ENCODE measurements at regions not wholly inside any gene's neighbourhood (a gene's known extent, or its start where the extent isn't known, plus 50 kb on each side); places are given as distances from the start of the nearest gene placed in this dataset.

- Histone ChIP-seq H3K9me3 (ENCODE audit: control insufficient read depth, insufficient read depth, low read depth, low read length) (no peaks in the 10 kb centered on the region), H3K27ac (ENCODE audit: extremely low read depth, low read depth, low read length) (no peak overlapping the region), H3K4me1 (ENCODE audit: control insufficient read depth, insufficient read depth, low read length) (no peaks in the 10 kb centered on the region), H3K36me3 (ENCODE audit: control insufficient read depth in 2 of 2, insufficient read depth in 1 of 2, low read length in 2 of 2) (no peaks in the 10 kb centered on the region), H3K4me3 (ENCODE audit: low read depth, low read length) (no peak overlapping the region)
- ChIA-PET CTCF (no interaction called here), POLR2A (no interaction called here)
- TF ChIP-seq ZNF792 (tag by site-specific recombination; IDR thresholded peaks at IDR 0.05), result no peak
- no peak for TF ChIP-seq ZNF837 (tag by site-specific recombination; IDR thresholded peaks at IDR 0.05)
- TF ChIP-seq ZNF677 (tag by site-specific recombination; IDR thresholded peaks at IDR 0.05), result no peak
- TF ChIP-seq, protein P1, sequence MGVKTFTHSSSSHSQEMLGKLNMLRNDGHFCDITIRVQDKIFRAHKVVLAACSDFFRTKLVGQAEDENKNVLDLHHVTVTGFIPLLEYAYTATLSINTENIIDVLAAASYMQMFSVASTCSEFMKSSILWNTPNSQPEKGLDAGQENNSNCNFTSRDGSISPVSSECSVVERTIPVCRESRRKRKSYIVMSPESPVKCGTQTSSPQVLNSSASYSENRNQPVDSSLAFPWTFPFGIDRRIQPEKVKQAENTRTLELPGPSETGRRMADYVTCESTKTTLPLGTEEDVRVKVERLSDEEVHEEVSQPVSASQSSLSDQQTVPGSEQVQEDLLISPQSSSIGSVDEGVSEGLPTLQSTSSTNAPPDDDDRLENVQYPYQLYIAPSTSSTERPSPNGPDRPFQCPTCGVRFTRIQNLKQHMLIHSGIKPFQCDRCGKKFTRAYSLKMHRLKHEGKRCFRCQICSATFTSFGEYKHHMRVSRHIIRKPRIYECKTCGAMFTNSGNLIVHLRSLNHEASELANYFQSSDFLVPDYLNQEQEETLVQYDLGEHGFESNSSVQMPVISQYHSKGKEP (tag by site-specific recombination; IDR thresholded peaks at IDR 0.05), result no peak
- TF ChIP-seq PRDM2 (tag by site-specific recombination; IDR thresholded peaks at IDR 0.05; ENCODE audit: borderline replicate concordance), result no peak
- TF ChIP-seq, protein P2, sequence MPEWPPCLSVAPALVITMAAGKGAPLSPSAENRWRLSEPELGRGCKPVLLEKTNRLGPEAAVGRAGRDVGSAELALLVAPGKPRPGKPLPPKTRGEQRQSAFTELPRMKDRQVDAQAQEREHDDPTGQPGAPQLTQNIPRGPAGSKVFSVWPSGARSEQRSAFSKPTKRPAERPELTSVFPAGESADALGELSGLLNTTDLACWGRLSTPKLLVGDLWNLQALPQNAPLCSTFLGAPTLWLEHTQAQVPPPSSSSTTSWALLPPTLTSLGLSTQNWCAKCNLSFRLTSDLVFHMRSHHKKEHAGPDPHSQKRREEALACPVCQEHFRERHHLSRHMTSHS (tag by site-specific recombination; IDR thresholded peaks at IDR 0.05), result no peak
- TF ChIP-seq ZNF624 (tag by site-specific recombination; IDR thresholded peaks at IDR 0.05), result no peak
- no peak for TF ChIP-seq SP2 (tag by site-specific recombination; IDR thresholded peaks at IDR 0.05)
- TF ChIP-seq PRDM1 (tag by site-specific recombination; IDR thresholded peaks at IDR 0.05), result no peak
- no peak for TF ChIP-seq KLF8 (tag by site-specific recombination; IDR thresholded peaks at IDR 0.05)
- no peak for TF ChIP-seq ZNF549 (tag by site-specific recombination; IDR thresholded peaks at IDR 0.05)
- no peak for TF ChIP-seq ZNF777 (tag by site-specific recombination; IDR thresholded peaks at IDR 0.05; ENCODE audit: borderline replicate concordance)
- no peak for TF ChIP-seq GLIS2 (tag by site-specific recombination; IDR thresholded peaks at IDR 0.05)
- no peak for TF ChIP-seq ZNF600 (tag by site-specific recombination; IDR thresholded peaks at IDR 0.05)
Measured at GRCh38 chr14:44291366-44291915, 215.6 kb downstream of the FSCB start.

- H3K4me1 ChIP-seq (ENCODE audit: control insufficient read depth, insufficient read depth, low read length), result no peaks in the 10 kb centered on the region
- H3K9me3 ChIP-seq (ENCODE audit: control insufficient read depth, insufficient read depth, low read depth, low read length), result no peaks in the 10 kb centered on the region
- H3K36me3 ChIP-seq (ENCODE audit: control insufficient read depth in 2 of 2, insufficient read depth in 1 of 2, low read length in 2 of 2), result no peaks in the 10 kb centered on the region
- CTCF ChIA-PET, result no interaction called here
- POLR2A ChIA-PET, result interaction anchor here (0.6 kb wide), 1 partner anchor 534 kb away, joined by 7 read pairs; no protein-coding TSS in a partner anchor
- H3K27ac ChIP-seq (ENCODE audit: extremely low read depth, low read depth, low read length), result no peak overlapping the region
- no peak overlapping the region for H3K4me3 ChIP-seq (ENCODE audit: low read depth, low read length)
- TF ChIP-seq SCRT2 (tag by site-specific recombination; IDR thresholded peaks at IDR 0.05), result no peak
- TF ChIP-seq BCL6B (tag by site-specific recombination; IDR thresholded peaks at IDR 0.05), result no peak
- no peak for TF ChIP-seq ZNF146 (tag by site-specific recombination; IDR thresholded peaks at IDR 0.05)
- no peak for TF ChIP-seq ELK4 (IDR thresholded peaks at IDR 0.05; ENCODE audit: borderline replicate concordance, low read depth, low read length)
- TF ChIP-seq, protein P3, sequence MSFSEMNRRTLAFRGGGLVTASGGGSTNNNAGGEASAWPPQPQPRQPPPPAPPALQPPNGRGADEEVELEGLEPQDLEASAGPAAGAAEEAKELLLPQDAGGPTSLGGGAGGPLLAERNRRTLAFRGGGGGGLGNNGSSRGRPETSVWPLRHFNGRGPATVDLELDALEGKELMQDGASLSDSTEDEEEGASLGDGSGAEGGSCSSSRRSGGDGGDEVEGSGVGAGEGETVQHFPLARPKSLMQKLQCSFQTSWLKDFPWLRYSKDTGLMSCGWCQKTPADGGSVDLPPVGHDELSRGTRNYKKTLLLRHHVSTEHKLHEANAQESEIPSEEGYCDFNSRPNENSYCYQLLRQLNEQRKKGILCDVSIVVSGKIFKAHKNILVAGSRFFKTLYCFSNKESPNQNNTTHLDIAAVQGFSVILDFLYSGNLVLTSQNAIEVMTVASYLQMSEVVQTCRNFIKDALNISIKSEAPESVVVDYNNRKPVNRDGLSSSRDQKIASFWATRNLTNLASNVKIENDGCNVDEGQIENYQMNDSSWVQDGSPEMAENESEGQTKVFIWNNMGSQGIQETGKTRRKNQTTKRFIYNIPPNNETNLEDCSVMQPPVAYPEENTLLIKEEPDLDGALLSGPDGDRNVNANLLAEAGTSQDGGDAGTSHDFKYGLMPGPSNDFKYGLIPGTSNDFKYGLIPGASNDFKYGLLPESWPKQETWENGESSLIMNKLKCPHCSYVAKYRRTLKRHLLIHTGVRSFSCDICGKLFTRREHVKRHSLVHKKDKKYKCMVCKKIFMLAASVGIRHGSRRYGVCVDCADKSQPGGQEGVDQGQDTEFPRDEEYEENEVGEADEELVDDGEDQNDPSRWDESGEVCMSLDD (tag by site-specific recombination; IDR thresholded peaks at IDR 0.05), result no peak
- TF ChIP-seq ZNF335 (tag by site-specific recombination; conservative IDR thresholded peaks at IDR 0.05), result no peak
- no peak for TF ChIP-seq ZSCAN16 (tag by site-specific recombination; IDR thresholded peaks at IDR 0.05)
- no peak for TF ChIP-seq ZNF10 (tag by site-specific recombination; IDR thresholded peaks at IDR 0.05)
- no peak for TF ChIP-seq ZNF157 (tag by site-specific recombination; IDR thresholded peaks at IDR 0.05)
Measured at GRCh38 chr14:44287858-44288257, 219.2 kb downstream of the FSCB start.

Measured in HEK293 (cell line).